Activated CD8-positive, alpha-beta T cell treated with anti-CD3 and anti-CD28 coated beads for 36 hours (primary cell): ENCODE measurements at regions not wholly inside any gene's neighbourhood (a gene's known extent, or its start where the extent isn't known, plus 50 kb on each side); places are given as distances from the start of the nearest gene placed in this dataset.

Experiments used
- ATAC-seq: fragments of 200-7000 bp; cut with Tn5 transposase; one replicate; pipeline ENCODE4 v1.10.0; 2021; ENCODE audit warnings: mild to moderate bottlenecking, moderate library complexity
- CTCF ChIA-PET: fragments of 350-600 bp; sonication (Branson Sonifier 250); formaldehyde crosslinking; loops from one replicate; lab custom pipeline; 2021; ENCODE audit warnings: antibody characterized with exemption; lab: Charles Lee
- POLR2A ChIA-PET: fragments of 350-600 bp; sonication (Branson Sonifier 250); formaldehyde crosslinking; loops from one replicate; lab custom pipeline; 2021; ENCODE audit warnings: antibody characterized with exemption; lab: Charles Lee
- DNase-seq: peaks from one replicate; pipeline ENCODE4 v3.0.0-alpha.2; 2020
- H3K27ac Mint-ChIP-seq: one replicate; pipeline ENCODE4 v1.8.0; 2021; ENCODE audit warnings: mild to moderate bottlenecking, mixed read lengths
- H3K27me3 Mint-ChIP-seq: one replicate; pipeline ENCODE4 v1.8.0; 2021; ENCODE audit warnings: mixed read lengths
- H3K36me3 Mint-ChIP-seq: one replicate; pipeline ENCODE4 v1.8.0; 2021; ENCODE audit warnings: low read depth, mixed read lengths
- H3K4me1 Mint-ChIP-seq: one replicate; pipeline ENCODE4 v1.8.0; 2021; ENCODE audit warnings: low read depth, mixed read lengths
- H3K4me3 Mint-ChIP-seq: one replicate; pipeline ENCODE4 v1.8.0; 2021; ENCODE audit warnings: mild to moderate bottlenecking, moderate library complexity, mixed read lengths
- H3K9me3 Mint-ChIP-seq: one replicate; pipeline ENCODE4 v1.8.0; 2021; ENCODE audit warnings: mixed read lengths
- intact Hi-C: fragments of 100-400 bp; cut with micrococcal nuclease; formaldehyde crosslinking; loops from one replicate; pipeline ENCODE4 v1.10.0; 2022
- TF ChIP-seq, protein P1 (sequence below): fragments of 200-600 bp; IDR thresholded peaks from one replicate; pipeline ENCODE4 v1.8.0; 2022; ENCODE audit warnings: antibody characterized with exemption, mild to moderate bottlenecking

- intact Hi-C loops, result no loop called here
- peaks cover 9% of the 10 kb centered on the region for H3K9me3 Mint-ChIP-seq
- H3K4me1 Mint-ChIP-seq, result no peaks in the 10 kb centered on the region
- H3K27me3 Mint-ChIP-seq, result no peaks in the 10 kb centered on the region
- ChIA-PET CTCF (no interaction called here), POLR2A (no interaction called here)
- no peak overlapping the region for H3K27ac Mint-ChIP-seq
- no peak overlapping the region for H3K4me3 Mint-ChIP-seq
- H3K36me3 Mint-ChIP-seq, result no peaks in the 10 kb centered on the region
- ATAC-seq, result no peak
- DNase-seq, result no peak
- TF ChIP-seq, protein P1, sequence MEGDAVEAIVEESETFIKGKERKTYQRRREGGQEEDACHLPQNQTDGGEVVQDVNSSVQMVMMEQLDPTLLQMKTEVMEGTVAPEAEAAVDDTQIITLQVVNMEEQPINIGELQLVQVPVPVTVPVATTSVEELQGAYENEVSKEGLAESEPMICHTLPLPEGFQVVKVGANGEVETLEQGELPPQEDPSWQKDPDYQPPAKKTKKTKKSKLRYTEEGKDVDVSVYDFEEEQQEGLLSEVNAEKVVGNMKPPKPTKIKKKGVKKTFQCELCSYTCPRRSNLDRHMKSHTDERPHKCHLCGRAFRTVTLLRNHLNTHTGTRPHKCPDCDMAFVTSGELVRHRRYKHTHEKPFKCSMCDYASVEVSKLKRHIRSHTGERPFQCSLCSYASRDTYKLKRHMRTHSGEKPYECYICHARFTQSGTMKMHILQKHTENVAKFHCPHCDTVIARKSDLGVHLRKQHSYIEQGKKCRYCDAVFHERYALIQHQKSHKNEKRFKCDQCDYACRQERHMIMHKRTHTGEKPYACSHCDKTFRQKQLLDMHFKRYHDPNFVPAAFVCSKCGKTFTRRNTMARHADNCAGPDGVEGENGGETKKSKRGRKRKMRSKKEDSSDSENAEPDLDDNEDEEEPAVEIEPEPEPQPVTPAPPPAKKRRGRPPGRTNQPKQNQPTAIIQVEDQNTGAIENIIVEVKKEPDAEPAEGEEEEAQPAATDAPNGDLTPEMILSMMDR, result no peak
Measured at GRCh38 chr18:67432806-67433205, 83.7 kb downstream of the DSEL start.

DNA sequence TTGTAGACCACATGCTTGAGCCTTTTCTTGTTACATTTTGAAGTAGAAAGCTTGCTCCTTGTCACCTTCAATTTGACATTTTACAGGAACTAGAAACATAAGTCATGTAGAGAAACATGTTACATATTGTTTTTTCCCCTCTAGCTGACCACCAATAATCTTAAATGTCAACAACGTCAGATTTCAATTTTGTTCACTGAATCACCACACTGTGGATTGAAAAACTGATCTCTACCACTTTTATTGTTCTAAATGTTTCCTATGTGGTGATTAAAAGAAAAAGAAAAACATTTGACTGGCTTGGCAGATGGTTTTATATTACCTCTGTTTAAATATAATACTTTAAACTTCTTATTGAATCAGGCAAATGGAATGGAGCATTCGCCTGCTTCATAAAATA, 87.7 kb downstream of the DSEL start:
- ATAC-seq (no peak), DNase-seq (no peak)
- H3K4me3 Mint-ChIP-seq, result no peak overlapping the region
- H3K36me3 Mint-ChIP-seq, result no peaks in the 10 kb centered on the region
- POLR2A ChIA-PET, result no interaction called here
- no peaks in the 10 kb centered on the region for H3K27me3 Mint-ChIP-seq
- intact Hi-C loops, result no loop called here
- H3K27ac Mint-ChIP-seq, result no peak overlapping the region
- CTCF ChIA-PET, result no interaction called here
- H3K9me3 Mint-ChIP-seq, result no peaks in the 10 kb centered on the region
- TF ChIP-seq, protein P1, result no peak
- H3K4me1 Mint-ChIP-seq, result no peaks in the 10 kb centered on the region

GRCh38 chr18:67428158-67428557, 88.4 kb downstream of the DSEL start:
- ATAC-seq, result no peak
- no peak for DNase-seq
- intact Hi-C loops, result no loop called here
- ChIA-PET CTCF (no interaction called here), POLR2A (no interaction called here)
- H3K36me3 Mint-ChIP-seq, result no peaks in the 10 kb centered on the region
- H3K4me1 Mint-ChIP-seq, result no peaks in the 10 kb centered on the region
- TF ChIP-seq, protein P1, result no peak
- no peak overlapping the region for H3K27ac Mint-ChIP-seq
- no peak overlapping the region for H3K4me3 Mint-ChIP-seq
- H3K27me3 Mint-ChIP-seq, result no peaks in the 10 kb centered on the region
- no peaks in the 10 kb centered on the region for H3K9me3 Mint-ChIP-seq

DNA sequence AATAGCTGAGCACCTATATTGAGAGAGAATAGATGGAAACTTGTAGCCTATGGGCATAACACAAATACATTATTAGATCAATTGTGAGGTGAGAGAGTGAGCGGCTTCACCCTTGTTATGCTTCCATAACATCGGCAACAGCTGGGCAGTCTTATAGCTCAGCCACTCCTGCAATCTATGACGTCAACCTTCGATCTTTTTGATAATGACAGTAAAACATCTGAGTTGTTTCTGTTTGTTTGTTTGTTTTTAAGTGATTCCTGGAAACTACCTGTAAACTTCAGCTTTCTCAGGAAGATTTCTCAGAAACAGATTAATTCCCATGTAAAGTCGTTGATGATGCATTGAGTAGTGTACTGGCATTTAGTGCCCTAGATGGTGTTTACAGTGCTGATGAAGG, 90.0 kb downstream of the DSEL start:
- H3K4me3 Mint-ChIP-seq, result no peak overlapping the region
- H3K27me3 Mint-ChIP-seq, result no peaks in the 10 kb centered on the region
- H3K36me3 Mint-ChIP-seq, result no peaks in the 10 kb centered on the region
- CTCF ChIA-PET, result no interaction called here
- TF ChIP-seq, protein P1, result no peak
- POLR2A ChIA-PET, result no interaction called here
- intact Hi-C loops, result no loop called here
- H3K27ac Mint-ChIP-seq, result no peak overlapping the region
- ATAC-seq, result no peak
- no peaks in the 10 kb centered on the region for H3K9me3 Mint-ChIP-seq
- no peak for DNase-seq
- no peaks in the 10 kb centered on the region for H3K4me1 Mint-ChIP-seq

- POLR2A ChIA-PET, result no interaction called here
- DNase-seq, result no peak
- Mint-ChIP-seq H3K4me1 (no peaks in the 10 kb centered on the region), H3K27me3 (no peaks in the 10 kb centered on the region), H3K36me3 (no peaks in the 10 kb centered on the region), H3K27ac (no peak overlapping the region), H3K9me3 (no peaks in the 10 kb centered on the region), H3K4me3 (no peak overlapping the region)
- intact Hi-C loops, result no loop called here
- ATAC-seq, result peak; percentile 77
- CTCF ChIA-PET, result no interaction called here
- TF ChIP-seq, protein P1, result no peak
Measured at GRCh38 chr18:67425672-67426071, 90.8 kb downstream of the DSEL start.
